Fibroblast of lung (primary cell): ENCODE measurements at regions not wholly inside any gene's neighbourhood (a gene's known extent, or its start where the extent isn't known, plus 50 kb on each side); places are given as distances from the start of the nearest gene placed in this dataset.

ENCODE experiments used
- DNase-seq, 2 donors: peaks; one replicate each; pipeline versions ENCODE4 v3.0.0 to v3.0.0-alpha.2; 2010; ENCODE audit warnings: low read depth in 2 of 2
- H2AFZ ChIP-seq: 2 replicates; pipeline ENCODE4 v1.5.1; 2012; ENCODE audit warnings: low read length, control low read depth, inconsistent platforms
- H3K27ac ChIP-seq: 2 replicates; pipeline ENCODE4 v1.5.1; 2011; ENCODE audit warnings: low read length, control low read depth; ENCODE audit not compliant: insufficient read depth
- H3K27me3 ChIP-seq: 2 replicates; pipeline ENCODE4 v1.5.1; 2011; ENCODE audit warnings: mild to moderate bottlenecking, low read length; ENCODE audit not compliant: control insufficient read depth, insufficient read depth
- H3K36me3 ChIP-seq: 2 replicates; pipeline ENCODE4 v1.5.1; 2011; ENCODE audit warnings: low read length; ENCODE audit not compliant: control insufficient read depth, insufficient read depth
- H3K4me1 ChIP-seq: 2 replicates; pipeline ENCODE4 v1.5.1; 2011; ENCODE audit warnings: low read length; ENCODE audit not compliant: control insufficient read depth, insufficient read depth; ENCODE audit errors: extremely low read depth
- H3K4me2 ChIP-seq: 2 replicates; pipeline ENCODE4 v1.5.1; 2011; ENCODE audit warnings: low read length, control low read depth; ENCODE audit not compliant: insufficient read depth; ENCODE audit errors: extremely low read depth
- H3K4me3 ChIP-seq, 4 experiments: fragments of 200-600 bp in 1 of 4; sonication (generic) in 1 of 4; replicated peaks in 1 of 4; 2 replicates each; pipeline ENCODE4 v1.5.1; 2011 to 2016; ENCODE audit warnings: low read length in 4 of 4, low read depth in 3 of 4, mild to moderate bottlenecking in 3 of 4, control low read depth in 2 of 4, inconsistent platforms in 1 of 4, mixed read lengths in 1 of 4; ENCODE audit not compliant: insufficient read depth in 1 of 4; ENCODE audit errors: control extremely low read depth in 1 of 4
- H3K79me2 ChIP-seq: 2 replicates; pipeline ENCODE4 v1.5.1; 2012; ENCODE audit warnings: mild to moderate bottlenecking, low read length, inconsistent platforms; ENCODE audit not compliant: control insufficient read depth, insufficient read depth
- H3K9ac ChIP-seq: 2 replicates; pipeline ENCODE4 v1.5.1; 2011; ENCODE audit warnings: mild to moderate bottlenecking, low read length, control low read depth; ENCODE audit not compliant: insufficient read depth
- H3K9me3 ChIP-seq: 2 replicates; pipeline ENCODE4 v1.5.1; 2012; ENCODE audit warnings: low read depth, low read length; ENCODE audit not compliant: control insufficient read depth, insufficient read depth
- H4K20me1 ChIP-seq: 2 replicates; pipeline ENCODE4 v1.5.1; 2011; ENCODE audit warnings: low read length; ENCODE audit not compliant: control insufficient read depth, insufficient read depth; ENCODE audit errors: extremely low read depth
- EZH2 ChIP-seq: IDR thresholded peaks from 2 replicates; pipeline ENCODE4 v1.5.1; 2012; ENCODE audit warnings: low read length, control low read depth, mild to moderate bottlenecking; ENCODE audit errors: missing control alignments
- TF ChIP-seq, protein P1 (sequence below), 2 donors: IDR thresholded peaks in 1 of 2; conservative IDR thresholded peaks in 1 of 2; 1 replicate in 1 of 2; 2 replicates in 1 of 2; pipeline ENCODE4 v1.5.1; 2011 to 2012; ENCODE audit warnings: low read length in 2 of 2, control low read depth in 1 of 2, inconsistent platforms in 1 of 2, low read depth in 1 of 2, mild to moderate bottlenecking in 1 of 2

DNA sequence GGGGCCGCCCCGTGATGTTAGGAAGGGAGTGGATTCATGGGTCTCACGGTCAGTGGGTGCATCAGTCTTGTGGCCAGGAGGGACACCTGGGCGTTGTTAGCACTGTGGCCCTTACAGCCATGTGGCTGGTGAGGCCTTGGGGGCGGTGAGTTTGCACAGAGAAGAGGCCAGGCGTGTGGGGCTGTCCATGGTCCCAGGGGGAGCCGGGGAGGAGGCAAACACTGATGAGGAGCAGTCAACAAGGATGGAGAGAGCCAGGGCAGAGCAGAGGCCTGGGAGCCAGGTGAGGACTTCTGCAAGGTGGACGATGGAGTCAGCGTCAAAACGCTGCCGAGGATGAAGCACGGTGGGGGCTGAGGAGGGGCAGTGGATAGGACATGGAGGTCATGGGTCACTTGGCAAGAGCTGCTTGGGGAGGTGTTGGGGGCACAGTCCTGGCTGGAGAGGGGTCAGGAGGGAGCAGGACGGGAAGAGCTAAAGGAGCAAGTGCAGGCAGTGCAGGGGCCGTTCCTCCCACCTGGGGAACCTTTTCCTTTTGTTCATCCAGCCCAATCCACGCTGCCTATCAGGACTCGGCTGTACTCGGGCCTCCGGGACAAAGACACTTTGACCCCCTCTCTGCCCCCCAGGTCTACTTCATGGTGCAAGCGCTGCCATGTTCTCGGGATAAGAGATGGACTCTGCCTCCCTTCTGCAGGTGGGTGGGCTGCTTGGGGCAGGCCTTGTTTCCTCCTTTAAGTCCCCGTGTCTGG is 801.1 kb downstream of the TBC1D22A start:
- H2AFZ ChIP-seq = no peak overlapping the region
- no peaks in the 10 kb centered on the region for H3K4me1 ChIP-seq
- H3K9ac ChIP-seq = no peak overlapping the region
- TF ChIP-seq EZH2 = no peak
- TF ChIP-seq, protein P1, sequence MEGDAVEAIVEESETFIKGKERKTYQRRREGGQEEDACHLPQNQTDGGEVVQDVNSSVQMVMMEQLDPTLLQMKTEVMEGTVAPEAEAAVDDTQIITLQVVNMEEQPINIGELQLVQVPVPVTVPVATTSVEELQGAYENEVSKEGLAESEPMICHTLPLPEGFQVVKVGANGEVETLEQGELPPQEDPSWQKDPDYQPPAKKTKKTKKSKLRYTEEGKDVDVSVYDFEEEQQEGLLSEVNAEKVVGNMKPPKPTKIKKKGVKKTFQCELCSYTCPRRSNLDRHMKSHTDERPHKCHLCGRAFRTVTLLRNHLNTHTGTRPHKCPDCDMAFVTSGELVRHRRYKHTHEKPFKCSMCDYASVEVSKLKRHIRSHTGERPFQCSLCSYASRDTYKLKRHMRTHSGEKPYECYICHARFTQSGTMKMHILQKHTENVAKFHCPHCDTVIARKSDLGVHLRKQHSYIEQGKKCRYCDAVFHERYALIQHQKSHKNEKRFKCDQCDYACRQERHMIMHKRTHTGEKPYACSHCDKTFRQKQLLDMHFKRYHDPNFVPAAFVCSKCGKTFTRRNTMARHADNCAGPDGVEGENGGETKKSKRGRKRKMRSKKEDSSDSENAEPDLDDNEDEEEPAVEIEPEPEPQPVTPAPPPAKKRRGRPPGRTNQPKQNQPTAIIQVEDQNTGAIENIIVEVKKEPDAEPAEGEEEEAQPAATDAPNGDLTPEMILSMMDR (conservative IDR thresholded peaks at IDR 0.05 in 1 of 2, IDR thresholded peaks at IDR 0.05 in 1 of 2; ENCODE audit: low read depth in 1 of 2, low read length in 2 of 2) = no peak
- no peak overlapping the region for H3K4me2 ChIP-seq
- H4K20me1 ChIP-seq = no peaks in the 10 kb centered on the region
- H3K4me3 ChIP-seq = no peak overlapping the region
- no peaks in the 10 kb centered on the region for H3K79me2 ChIP-seq
- no peaks in the 10 kb centered on the region for H3K9me3 ChIP-seq
- no peaks in the 10 kb centered on the region for H3K27me3 ChIP-seq
- H3K36me3 ChIP-seq = no peaks in the 10 kb centered on the region
- DNase-seq = no peak
- no peak overlapping the region for H3K27ac ChIP-seq

DNA sequence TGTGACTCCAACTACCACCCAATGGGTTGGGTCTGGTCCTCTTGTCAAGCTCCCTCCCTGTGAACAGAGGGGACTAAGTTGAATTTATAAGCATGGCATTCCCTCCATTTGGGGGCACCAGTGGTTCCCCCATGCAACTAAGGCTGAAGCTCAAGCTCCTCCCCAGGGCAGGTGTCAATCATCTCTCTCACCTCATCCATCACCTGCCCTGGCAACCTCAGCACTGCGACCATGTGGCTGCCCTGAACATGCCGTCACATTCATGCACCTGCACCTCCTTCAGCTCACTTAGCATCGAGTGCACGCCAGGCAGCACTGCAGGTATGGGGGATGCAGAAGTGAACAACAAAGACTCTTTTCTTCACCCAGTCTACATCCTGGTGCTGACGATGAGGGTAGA is 799.3 kb downstream of the TBC1D22A start:
- Histone ChIP-seq H3K9me3 (no peaks in the 10 kb centered on the region), H3K79me2 (no peaks in the 10 kb centered on the region), H3K4me2 (no peak overlapping the region), H3K4me1 (no peaks in the 10 kb centered on the region), H4K20me1 (no peaks in the 10 kb centered on the region), H2AFZ (no peak overlapping the region), H3K27me3 (no peaks in the 10 kb centered on the region), H3K36me3 (no peaks in the 10 kb centered on the region), H3K27ac (no peak overlapping the region), H3K9ac (no peak overlapping the region), H3K4me3 (no peak overlapping the region)
- DNase-seq = no peak
- no peak for TF ChIP-seq EZH2
- TF ChIP-seq, protein P1 (conservative IDR thresholded peaks at IDR 0.05 in 1 of 2, IDR thresholded peaks at IDR 0.05 in 1 of 2; ENCODE audit: low read depth in 1 of 2, low read length in 2 of 2) = no peak

GRCh38 chr22:47561115-47561675 is 798.7 kb downstream of the TBC1D22A start:
- H3K36me3 ChIP-seq = no peaks in the 10 kb centered on the region
- H4K20me1 ChIP-seq = no peaks in the 10 kb centered on the region
- no peaks in the 10 kb centered on the region for H3K9me3 ChIP-seq
- H3K79me2 ChIP-seq = no peaks in the 10 kb centered on the region
- H3K27me3 ChIP-seq = no peaks in the 10 kb centered on the region
- TF ChIP-seq, protein P1 (conservative IDR thresholded peaks at IDR 0.05 in 1 of 2, IDR thresholded peaks at IDR 0.05 in 1 of 2; ENCODE audit: low read depth in 1 of 2, low read length in 2 of 2) = no peak
- no peak for TF ChIP-seq EZH2
- no peak overlapping the region for H3K4me3 ChIP-seq
- H3K9ac ChIP-seq = no peak overlapping the region
- H3K27ac ChIP-seq = no peak overlapping the region
- no peak overlapping the region for H3K4me2 ChIP-seq
- no peak for DNase-seq
- no peaks in the 10 kb centered on the region for H3K4me1 ChIP-seq
- no peak overlapping the region for H2AFZ ChIP-seq
